HL-60 (cell line): ENCODE measurements at regions not wholly inside any gene's neighbourhood (a gene's known extent, or its start where the extent isn't known, plus 50 kb on each side); places are given as distances from the start of the nearest gene placed in this dataset.

Experiments
- DNase-seq, 2 experiments: peaks; one replicate each; pipeline ENCODE4 v3.0.0-alpha.2; 2010 to 2020; ENCODE audit warnings: low read depth in 1 of 2, low spot score in 1 of 2
- H3K27ac ChIP-seq: fragments of 250-450 bp; sonication (Bioruptor Pico); replicated peaks from 2 replicates; pipeline ENCODE4 v1.5.1; 2020; ENCODE audit warnings: mild to moderate bottlenecking, moderate library complexity
- H3K27me3 ChIP-seq: fragments of 250-450 bp; sonication (Bioruptor Pico); 2 replicates; pipeline ENCODE4 v1.5.1; 2021; ENCODE audit warnings: mild to moderate bottlenecking, moderate library complexity; ENCODE audit not compliant: insufficient read depth, poor library complexity, severe bottlenecking
- H3K4me3 ChIP-seq: replicated peaks from 2 replicates; pipeline ENCODE4 v1.5.1; 2011; ENCODE audit warnings: mild to moderate bottlenecking, control low read depth, low read length; ENCODE audit not compliant: insufficient read depth
- CTCF ChIP-seq: IDR thresholded peaks from one replicate; pipeline ENCODE4 v1.5.1; 2011; ENCODE audit warnings: low read length, control low read depth, inconsistent platforms; ENCODE audit not compliant: insufficient read depth
- GABPA ChIP-seq: IDR thresholded peaks from 2 replicates; pipeline ENCODE4 v1.6.1; 2012; ENCODE audit warnings: low read depth
- POLR2AphosphoS5 ChIP-seq: IDR thresholded peaks from 2 replicates; pipeline ENCODE4 v1.6.1; 2012; ENCODE audit warnings: low read depth
- REST ChIP-seq: IDR thresholded peaks from 2 replicates; pipeline ENCODE4 v1.6.1; 2012; ENCODE audit warnings: low read depth; ENCODE audit not compliant: insufficient replicate concordance
- SPI1 ChIP-seq: IDR thresholded peaks from 2 replicates; pipeline ENCODE4 v1.6.1; 2012; ENCODE audit warnings: low read depth, mild to moderate bottlenecking, borderline replicate concordance

- Histone ChIP-seq H3K27ac (no peak overlapping the region), H3K4me3 (no peak overlapping the region), H3K27me3 (no peaks in the 10 kb centered on the region)
- TF ChIP-seq SPI1 (no peak), GABPA (no peak), POLR2AphosphoS5 (no peak), CTCF (no peak)
- DNase-seq: no peak
Measured at GRCh38 chr10:52636874-52637273, 135.7 kb downstream of the MBL2 start.

- TF ChIP-seq SPI1: no peak
- TF ChIP-seq CTCF: no peak
- TF ChIP-seq REST: no peak
- TF ChIP-seq GABPA: no peak
- TF ChIP-seq POLR2AphosphoS5: no peak
- Histone ChIP-seq H3K27ac (no peak overlapping the region), H3K4me3 (no peak overlapping the region), H3K27me3 (no peaks in the 10 kb centered on the region)
- DNase-seq: no peak
Measured at GRCh38 chr10:52637592-52637991, 135.0 kb downstream of the MBL2 start.

GRCh38 chr10:52639652-52640051 lies 132.9 kb downstream of the MBL2 start:
- no peak overlapping the region for H3K4me3 ChIP-seq
- no peaks in the 10 kb centered on the region for H3K27me3 ChIP-seq
- TF ChIP-seq SPI1 (no peak), GABPA (no peak)
- DNase-seq: no peak
- H3K27ac ChIP-seq: no peak overlapping the region

- TF ChIP-seq CTCF (no peak), REST (no peak), SPI1 (no peak), GABPA (no peak), POLR2AphosphoS5 (no peak)
- Histone ChIP-seq H3K27me3 (no peaks in the 10 kb centered on the region), H3K4me3 (no peak overlapping the region), H3K27ac (no peak overlapping the region)
- DNase-seq: no peak
Measured at GRCh38 chr10:52642208-52642607, 130.4 kb downstream of the MBL2 start.
